ENCODE measurements at regions not wholly inside any gene's neighbourhood (a gene's known extent, or its start where the extent isn't known, plus 50 kb on each side); places are given as distances from the start of the nearest gene placed in this dataset.

- no peak for TF ChIP-seq POLR2A (IDR thresholded peaks at IDR 0.05)
- no peak for TF ChIP-seq CTCF (IDR thresholded peaks at IDR 0.05 in 4 of 5, conservative IDR thresholded peaks at IDR 0.05 in 1 of 5)
Measured at GRCh38 chr7:153188161-153188560, 428.6 kb downstream of the ACTR3B start.

All from gastrocnemius medialis (tissue), 4 donors.